GM18498 (cell line): ENCODE measurements at regions not wholly inside any gene's neighbourhood (a gene's known extent, or its start where the extent isn't known, plus 50 kb on each side); places are given as distances from the start of the nearest gene placed in this dataset.

Experiments used
- ATAC-seq: cut with Tn5 transposase; IDR thresholded peaks from one replicate; pipeline ENCODE4 v1.9.1; 2021; ENCODE audit warnings: mild to moderate bottlenecking, moderate library complexity; ENCODE audit not compliant: unreplicated experiment

DNA sequence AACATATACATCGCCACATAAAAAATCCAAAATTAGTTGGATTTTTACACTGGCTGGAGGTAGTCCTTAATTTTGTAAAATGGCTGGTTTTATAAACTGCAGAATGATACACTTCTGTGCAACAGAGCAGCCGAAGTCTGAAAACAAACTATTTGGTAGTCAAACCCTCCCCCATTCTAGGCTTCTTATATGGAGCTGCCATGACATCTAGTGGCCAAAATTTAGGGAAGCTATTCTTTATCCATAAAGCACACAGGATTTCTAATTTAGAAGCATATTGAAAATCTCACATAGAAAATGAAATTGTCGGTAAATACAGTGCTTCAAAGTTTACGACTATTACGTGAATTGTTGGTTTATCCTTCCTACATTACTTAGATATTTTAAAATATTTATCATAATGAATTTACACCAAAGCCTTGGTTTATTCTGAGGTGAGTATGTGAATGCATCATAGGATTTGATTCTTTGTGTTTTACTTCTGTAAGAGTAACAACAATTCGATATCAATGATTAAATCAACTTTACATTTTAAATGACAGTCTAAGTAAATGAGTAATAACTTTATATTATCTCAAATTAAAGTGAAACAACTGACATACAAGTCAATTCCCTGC lies 113.4 kb upstream of the FAM241A start:
- peak; percentile 77 for ATAC-seq

DNA sequence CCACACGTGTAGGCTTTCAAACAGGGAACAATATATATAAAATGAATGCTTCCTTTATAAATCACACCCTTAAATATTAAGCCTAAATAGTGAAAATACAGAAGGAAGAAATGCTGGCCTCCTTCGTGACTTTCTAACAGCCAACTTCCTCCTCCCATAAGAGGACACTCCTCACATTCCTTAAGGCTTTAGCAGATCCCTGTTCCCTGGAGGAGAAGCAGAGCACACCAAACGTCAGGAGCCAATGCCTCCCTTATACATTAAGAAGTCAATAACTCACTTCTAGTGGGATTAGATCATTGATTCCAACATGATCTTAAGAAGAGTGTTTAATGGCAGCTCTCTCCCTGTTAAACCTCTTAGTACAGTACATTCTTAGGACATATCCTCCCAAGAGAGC lies 108.4 kb upstream of the FAM241A start:
- no peak for ATAC-seq

DNA sequence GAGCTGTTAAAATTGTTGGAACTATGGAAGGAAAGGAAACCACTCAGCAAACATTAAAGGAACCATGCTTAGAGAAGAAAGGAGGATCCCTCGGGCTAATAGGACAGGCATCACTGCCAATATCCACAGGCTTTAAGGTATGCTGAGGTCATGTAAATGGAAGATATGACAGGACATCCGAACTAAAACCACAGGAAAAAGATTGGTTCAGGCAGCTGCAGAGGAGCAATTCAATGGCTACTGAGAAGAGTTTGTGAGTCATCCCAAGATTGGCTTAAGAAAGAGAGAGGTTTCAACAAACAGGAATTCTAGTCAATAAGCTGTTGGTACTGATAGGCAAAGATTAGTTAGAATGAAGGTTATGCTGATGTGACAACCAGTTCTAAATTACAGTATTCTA lies 106.4 kb upstream of the FAM241A start:
- ATAC-seq: no peak

DNA sequence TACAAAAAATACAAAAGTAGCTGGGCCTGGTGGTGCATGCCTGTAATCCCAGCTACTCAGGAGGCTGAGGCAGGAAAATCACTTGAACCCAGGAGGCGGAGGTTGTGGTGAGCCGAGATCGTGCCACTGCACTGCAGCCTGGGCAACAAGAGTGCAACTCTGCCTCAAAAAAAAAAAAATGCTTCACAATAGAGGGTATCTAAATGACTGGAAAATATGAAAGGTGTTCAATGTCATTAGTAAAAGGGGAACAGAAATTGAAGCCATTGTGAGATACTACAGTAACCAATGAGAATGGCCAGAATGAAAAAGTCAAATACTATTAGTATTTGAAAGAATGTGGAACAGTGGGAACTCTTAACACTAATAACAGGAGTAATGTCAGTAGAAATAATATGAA lies 96.1 kb upstream of the FAM241A start:
- peak; percentile 86 for ATAC-seq

DNA sequence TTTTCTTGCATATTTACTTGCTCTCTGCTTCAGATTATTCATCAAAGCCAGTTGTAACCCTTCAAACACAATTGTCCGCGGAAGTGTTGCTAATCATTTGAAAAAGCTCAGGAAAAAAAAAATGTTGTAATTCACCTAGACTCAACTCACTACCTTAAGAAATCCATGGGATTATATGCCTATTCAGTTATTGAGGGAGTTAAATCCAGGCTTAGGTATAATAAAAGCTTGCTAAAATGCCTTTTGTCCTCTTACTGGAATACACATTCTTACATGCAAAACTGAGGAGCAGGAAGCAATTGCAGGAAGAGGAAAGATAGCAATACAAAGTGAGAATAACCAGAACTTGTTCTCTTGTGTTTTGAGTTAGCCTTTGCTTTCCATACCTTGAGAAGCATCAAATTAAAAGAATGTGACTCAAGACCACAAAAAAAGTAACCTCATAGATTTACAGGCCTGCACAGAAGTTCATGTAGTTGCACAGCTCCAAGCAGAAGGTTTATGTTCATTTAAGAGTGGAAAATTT lies 91.4 kb upstream of the FAM241A start:
- ATAC-seq: no peak

DNA sequence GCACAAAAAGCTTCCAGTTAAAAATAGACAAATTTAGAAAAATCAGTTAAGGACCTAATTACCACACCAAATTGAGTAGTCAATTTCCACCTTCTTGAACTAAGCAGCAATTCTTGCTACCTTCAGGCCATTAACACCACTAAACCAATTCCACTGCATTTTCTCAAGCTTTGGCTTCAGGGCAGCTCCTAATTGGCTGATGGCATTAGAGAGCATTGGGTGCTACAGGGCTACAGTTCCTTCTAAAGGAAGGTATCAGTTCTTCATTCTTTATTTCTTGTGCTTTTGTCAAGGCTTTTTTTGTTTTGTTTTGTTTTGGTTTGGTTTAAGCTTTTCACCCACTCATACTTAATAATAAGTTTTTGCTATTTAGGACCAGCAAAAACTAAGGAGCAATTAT lies 90.2 kb upstream of the FAM241A start:
- peak; percentile 75 for ATAC-seq

DNA sequence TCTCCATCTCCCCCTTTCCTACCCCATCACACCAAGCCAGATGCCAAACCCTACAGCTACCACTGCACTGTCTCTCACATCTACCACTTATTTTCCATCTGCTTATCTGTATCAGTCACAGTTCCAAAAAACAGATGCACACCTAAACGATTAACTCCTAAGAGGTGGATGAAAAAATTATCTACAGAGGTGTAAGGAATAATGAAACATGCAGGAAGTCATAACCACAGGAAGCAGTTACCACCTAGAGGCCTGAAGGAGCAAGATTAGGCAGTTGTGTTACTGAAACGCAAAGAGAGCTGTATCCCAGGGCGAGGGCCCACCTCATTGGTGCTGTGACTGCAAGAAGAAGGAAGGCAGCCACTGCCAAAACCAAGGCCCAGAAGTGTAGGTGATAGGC lies 87.8 kb upstream of the FAM241A start:
- ATAC-seq: no peak

DNA sequence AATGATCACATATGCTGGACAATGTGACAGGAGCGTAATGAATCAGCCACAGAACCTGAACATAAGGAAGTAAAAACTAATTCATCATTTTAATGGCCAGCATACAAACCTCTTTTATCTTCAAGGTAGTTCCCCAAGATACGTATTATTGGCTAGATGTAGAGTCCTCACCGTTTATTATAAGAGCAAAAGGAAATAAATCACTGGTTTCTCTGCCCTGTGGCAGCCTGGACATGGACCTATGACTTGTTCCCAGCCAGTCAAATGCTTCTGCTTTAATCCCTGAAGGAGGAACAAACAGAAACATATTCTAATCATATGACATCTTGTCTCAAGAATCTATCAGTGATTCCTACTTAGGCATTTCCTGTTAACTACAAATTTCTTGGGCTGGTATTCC lies 86.8 kb upstream of the FAM241A start:
- no peak for ATAC-seq

DNA sequence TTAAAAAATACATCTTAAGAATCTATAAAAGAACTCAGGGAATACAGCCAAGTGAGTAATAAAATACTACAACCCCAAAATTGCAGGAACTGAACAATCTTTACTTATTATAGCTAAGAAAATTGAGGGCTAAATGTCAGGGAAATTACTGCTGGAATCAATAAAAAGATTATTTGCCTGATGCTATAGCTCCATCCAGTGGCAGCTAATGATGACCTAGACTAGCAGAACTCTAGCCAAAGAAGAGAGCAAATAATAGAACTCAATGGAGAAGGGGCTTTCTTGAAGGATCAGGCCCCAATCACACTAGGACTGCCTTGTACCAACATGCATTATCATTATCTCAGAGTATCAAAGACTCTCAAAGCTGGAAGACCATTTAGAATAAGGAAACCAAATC lies 85.0 kb upstream of the FAM241A start:
- no peak for ATAC-seq

DNA sequence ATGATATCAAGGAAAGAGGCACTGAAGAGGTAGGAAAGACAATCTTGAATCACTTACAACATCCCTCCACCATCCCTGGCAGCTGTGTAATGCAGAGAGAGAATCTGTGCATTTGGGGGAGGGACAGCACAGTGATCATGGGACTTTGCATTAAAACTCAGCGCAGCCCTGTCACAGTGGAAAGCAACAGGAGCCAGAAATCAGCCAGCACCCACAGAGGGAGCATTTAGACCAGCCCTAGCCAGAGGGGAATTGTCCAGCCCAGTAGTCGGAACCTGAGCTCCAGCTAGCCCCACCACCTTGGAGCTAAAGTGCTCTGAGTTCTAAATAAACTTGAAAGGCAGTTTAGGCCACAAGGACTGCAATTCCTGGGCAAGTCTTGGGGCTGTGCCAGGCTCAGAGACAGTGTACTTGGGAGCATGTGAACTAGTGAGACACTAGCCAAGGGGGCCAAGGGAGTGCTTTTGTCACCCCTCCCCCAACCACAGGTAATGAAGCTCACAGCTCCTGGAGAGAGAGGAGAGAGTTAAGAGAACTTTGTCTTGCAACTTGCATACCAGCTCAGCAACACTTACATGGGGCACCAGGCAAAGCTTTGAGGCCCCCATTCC lies 83.9 kb upstream of the FAM241A start:
- no peak for ATAC-seq

DNA sequence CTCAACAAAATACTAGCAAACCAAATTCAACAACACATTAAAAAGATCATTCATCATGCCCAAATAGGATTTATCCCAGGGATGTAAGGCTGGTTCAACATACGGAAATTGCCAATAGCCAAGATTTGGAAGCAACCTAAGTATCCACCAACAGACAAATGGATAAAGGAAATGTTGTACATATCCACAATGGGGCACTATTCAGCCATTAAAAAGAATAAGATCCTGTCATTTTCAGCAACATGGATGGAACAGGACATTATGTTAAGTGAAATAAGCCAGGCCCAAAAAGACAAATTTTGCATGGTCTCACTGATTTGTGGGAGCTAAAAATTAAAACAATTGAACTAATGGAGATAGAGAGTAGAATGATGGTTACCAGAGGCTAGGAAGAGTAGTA lies 82.0 kb upstream of the FAM241A start:
- no peak for ATAC-seq

DNA sequence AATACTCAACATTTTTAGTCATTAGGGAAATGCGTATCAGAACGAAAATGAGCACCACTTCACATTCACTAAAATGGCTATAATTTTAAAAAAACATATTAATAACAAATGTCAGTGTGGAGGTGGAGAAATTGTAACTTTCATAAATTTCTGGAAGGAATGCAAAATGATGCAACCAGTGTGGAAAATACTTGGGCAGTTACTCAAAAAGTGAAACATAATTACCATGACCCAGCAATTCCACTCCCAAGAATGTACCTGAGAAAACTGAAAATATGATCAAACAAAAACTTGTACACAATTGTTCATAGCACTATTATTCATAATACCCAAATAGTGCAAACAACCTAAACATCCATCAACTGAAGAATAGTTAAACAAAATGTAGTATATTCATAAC lies 76.1 kb upstream of the FAM241A start:
- no peak for ATAC-seq

DNA sequence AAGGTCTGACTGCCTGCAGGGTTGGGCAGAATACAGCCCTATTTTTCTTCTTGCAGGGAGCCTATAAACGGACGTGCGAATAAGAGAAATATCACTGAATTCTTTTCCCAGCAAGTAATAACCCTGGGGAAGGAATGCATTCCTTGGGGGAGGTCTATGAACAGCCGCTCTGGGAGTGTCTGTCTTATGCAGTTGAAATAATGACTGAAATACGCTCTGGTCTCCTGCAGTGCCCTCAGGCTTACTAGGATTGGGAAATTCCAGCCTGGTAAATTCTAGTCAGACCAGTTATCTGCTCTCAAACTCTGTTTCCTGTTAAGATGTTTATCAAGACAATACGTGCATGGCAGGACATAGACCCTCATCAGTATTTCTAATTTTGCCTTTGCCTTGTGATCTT lies 72.1 kb upstream of the FAM241A start:
- no peak for ATAC-seq

DNA sequence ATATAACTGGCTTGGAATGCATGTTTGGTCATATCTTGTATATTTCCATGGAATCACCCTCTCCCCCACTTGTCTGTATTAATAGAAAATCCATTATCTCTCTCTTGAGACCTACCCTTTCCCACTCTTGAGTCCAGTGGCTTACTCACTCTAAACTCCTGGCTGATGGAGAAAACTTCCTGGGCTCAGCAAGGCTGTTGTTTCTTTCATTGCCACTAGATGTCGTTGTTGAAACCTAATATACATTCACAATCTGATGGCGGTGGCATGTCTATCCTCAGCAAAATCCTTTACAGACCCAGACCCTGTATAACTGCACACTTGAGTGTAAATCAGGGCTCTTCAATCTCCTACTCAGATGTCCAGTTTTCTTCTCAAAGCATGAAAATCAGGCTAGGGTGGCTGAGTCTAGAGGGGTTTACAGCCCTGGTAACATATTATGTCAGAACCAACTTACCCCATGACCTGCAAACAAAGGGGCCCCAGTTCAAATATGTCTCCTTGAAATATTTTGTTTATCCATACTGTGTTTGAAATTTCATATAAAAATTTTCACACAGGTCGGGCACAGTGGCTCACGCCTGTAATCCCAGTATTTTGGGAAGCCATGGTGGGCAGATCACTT lies 70.0 kb upstream of the FAM241A start:
- peak; percentile 76 for ATAC-seq

DNA sequence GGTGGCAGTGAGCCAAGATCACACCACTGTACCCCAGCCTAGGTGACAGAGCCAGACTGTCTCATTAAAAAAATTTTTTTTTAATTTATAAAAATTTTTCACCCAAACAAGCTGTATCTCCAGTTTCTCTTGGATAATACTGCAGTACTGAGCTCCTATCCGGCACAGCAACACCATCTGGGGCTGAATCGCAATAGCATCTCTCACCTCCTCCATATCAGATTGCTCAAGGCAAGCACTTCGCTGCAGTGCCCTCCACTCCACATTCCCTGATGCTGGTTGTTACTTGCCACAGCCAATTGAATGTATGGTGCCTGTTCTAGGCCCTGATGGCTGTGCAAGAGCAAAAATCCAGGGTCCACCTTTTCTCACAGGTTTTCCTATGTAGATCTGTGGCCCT lies 69.3 kb upstream of the FAM241A start:
- no peak for ATAC-seq

DNA sequence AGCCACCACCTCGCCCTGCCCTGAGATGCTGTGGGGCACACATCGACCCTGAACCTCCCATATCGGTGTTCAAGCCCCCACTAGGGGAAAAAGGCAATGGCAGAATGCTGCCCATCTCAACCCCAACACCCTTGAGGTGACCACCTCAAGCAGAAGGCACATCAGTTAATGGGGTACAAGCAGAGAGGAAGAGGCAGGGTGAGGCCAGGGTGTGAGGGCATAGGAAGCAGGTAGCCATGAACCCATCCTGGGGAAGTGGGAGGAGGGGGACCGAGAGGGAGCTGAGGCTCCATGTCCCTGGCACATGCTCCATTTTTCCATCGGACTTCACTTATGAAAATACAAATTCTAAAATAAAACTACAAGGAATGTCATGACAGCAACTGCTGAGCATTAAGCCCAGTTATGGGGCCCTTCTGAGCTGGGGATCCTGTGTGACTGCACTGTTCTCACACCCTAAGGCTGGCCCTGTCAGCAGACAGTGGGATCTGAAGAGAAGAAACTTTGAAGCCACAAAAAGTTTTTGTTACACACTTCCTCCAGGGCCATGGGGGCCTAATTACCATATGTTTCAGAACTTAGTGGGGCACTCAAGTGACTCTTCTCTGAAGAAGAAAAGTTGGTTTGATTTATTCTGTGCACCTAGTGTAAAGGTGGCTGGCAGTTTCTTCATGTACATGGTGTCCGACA lies 68.2 kb upstream of the FAM241A start:
- peak; percentile 57 for ATAC-seq

DNA sequence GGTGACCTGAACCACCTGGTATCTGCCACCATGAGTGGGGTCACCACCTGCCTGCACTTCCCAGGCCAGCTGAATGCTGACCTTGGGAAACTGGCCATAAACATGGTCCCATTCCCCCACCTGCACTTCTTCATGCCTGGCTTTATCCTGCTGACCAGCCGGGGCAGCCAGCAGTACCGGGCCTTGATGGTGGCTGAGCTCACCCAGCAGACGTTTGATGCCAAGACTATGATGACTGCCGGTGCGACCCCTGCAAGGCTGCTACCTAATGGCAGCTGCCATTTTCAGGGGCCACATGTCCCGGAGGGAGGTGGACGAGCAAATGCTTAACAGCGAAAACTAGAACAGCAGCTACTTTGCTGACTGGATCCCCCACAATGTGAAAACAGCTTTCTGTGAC lies 67.5 kb upstream of the FAM241A start:
- no peak for ATAC-seq

DNA sequence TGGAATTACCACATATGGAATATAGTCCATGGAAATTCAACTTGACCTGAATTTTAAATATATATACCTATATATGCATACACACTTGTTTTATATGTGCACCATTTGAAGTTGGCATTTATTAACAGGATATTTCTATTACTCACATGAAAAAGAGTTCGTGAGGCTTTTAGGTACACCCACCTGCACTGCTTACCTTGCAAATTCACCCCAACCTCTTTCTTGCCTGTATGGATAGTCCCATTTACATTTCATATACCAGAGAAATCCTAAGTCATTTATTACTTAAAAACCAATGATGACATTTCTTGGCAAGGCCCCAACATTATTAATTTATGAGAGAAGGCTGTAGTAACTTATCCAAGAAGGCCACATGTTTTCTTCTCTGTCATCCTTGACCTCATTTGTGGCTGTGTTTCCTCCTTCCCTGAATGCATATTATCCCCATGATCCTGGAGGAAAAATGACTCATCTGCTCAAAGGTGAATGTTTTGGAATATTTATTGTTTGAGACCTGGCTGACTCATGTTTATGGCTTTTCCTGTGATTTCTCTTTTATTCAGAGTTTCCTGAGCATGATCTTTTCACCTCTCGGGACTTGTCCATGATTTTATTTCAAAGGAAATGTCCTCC lies 62.2 kb upstream of the FAM241A start:
- ATAC-seq: no peak

DNA sequence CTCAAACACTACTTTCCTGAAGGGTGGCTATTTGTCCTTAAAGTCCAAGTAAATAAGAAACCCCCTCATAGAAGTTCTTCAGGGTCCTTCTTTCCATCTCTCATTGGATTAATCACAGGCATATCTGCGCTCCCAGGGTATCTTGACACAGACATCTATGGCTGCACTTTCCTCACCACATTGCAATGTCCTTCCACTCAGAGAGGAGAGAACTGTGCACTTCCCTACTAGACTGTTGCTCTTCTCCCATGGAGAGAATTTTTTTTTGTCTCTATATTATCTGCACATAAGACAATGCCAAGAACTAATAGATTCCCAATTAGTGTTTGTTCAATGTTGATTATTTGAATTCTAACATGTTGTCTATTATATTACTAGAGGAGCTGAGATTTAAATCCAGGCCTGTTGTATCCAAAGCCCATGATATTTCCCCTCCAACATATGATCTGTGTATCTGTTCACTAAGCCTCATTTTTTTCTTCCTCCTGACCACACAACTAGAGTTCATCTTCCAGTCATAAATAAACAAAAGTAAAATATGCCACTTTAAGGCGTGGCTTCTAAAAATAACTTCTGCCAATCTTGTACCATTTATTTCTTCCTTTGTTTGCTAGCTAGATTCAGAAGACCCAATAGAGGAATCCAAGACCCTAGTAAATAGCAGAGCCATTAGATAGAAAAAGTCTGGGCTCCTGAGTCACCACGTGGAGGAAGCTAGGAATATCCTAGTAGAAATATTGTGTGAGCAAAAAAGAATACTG lies 61.5 kb upstream of the FAM241A start:
- ATAC-seq: no peak

DNA sequence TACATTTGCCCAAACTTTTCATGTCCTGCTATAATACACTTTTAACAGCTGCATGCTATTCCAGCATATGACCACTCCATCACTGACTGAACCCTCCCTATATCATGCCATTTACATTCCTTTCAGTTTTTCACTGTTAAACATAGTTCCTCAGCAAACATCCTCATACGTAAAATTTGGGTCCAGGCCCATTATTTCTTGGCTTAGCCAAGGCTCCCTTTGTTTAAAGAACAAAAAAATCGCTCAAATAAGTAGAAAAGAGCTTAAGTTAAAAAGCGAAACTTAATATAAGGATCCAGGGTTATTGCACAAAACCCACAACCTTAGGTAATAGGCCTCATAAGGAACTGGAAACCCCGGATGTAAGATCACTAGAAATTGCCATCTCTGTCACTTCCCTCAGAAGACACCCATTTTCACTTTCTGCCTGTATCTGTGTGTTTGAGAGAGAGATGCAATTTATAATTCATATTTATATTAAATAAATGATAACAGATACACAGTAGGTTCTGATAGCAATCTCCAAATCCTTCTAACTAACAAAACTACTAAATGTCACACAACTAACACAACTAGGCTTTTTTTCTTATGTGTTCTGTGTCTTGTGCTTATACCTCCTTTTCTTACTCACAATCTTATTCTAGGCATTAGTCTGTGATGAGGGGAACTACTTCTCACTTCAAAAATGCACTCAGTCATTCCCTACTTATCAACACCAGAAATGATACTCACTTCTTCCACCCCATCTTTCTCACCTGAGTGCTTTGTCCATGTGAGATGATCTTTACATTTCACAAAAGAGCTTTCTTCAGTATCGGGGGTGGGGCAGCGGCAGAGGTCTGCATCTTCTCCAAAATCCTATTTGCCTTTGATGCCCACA lies 59.9 kb upstream of the FAM241A start:
- ATAC-seq: no peak
